Retinal pigment epithelial cell (primary cell): ENCODE measurements at regions not wholly inside any gene's neighbourhood (a gene's known extent, or its start where the extent isn't known, plus 50 kb on each side); places are given as distances from the start of the nearest gene placed in this dataset.

Experiments
- DNase-seq: peaks from one replicate; pipeline ENCODE4 v3.0.0-alpha.2; 2010; ENCODE audit warnings: low read depth
- H3K4me3 ChIP-seq: 2 replicates; pipeline ENCODE4 v1.5.1; 2011; ENCODE audit warnings: mild to moderate bottlenecking, low read length, control low read depth, moderate library complexity
- TF ChIP-seq, protein P1 (sequence below): conservative IDR thresholded peaks from 2 replicates; pipeline ENCODE4 v1.5.1; 2011; ENCODE audit warnings: low read depth, low read length, control low read depth, inconsistent platforms

DNA sequence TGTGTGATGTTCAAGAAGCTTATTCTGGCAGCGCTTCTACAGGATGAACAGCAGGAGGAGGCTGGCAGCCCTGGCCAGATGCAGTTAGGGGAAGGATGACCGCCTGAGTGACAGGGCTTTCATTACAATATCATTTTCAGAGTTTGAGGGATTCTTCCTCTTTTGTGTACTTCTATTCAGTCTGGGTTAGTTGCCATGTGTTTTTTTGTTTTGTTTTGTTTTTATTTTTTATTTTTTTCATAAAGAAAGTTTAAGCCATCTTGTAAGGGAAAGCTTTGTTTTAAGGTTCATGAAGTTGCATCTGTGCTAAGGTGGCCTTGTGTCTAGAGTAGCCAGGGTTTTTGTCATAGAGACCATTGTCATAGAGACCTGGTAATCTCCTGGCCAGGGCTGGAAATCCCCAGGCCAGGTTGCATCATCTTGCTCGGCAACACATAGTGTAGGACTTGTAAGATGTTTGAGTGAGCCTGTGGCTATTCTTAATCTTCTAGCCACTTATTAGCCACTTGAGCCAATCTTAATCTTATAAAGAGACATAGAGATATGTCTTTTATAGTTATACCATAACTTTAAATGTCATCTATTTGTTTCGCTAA lies 230.5 kb upstream of the TMEM229A start:
- DNase-seq, result peak; percentile 12
- TF ChIP-seq, protein P1, sequence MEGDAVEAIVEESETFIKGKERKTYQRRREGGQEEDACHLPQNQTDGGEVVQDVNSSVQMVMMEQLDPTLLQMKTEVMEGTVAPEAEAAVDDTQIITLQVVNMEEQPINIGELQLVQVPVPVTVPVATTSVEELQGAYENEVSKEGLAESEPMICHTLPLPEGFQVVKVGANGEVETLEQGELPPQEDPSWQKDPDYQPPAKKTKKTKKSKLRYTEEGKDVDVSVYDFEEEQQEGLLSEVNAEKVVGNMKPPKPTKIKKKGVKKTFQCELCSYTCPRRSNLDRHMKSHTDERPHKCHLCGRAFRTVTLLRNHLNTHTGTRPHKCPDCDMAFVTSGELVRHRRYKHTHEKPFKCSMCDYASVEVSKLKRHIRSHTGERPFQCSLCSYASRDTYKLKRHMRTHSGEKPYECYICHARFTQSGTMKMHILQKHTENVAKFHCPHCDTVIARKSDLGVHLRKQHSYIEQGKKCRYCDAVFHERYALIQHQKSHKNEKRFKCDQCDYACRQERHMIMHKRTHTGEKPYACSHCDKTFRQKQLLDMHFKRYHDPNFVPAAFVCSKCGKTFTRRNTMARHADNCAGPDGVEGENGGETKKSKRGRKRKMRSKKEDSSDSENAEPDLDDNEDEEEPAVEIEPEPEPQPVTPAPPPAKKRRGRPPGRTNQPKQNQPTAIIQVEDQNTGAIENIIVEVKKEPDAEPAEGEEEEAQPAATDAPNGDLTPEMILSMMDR, result no peak
- H3K4me3 ChIP-seq, result no peak overlapping the region

DNA sequence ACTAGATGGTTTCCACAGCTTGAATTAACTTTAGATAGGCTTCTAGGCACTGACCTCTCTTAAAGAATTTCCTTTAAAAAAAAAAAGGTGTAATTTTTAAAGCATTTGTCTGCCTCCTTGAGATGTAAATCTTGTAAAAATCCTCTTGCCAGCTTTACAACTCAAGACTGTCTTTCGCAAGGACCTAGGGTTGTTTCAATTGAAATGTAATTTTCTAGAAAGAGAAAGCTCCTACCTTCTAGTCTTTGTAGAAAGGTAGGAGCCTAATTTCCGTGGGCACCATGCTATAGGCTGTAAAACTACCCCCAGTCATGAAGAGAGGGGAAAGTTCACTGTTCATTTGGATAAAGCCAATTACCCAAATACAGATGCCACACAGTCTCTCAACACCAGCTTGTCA lies 228.8 kb upstream of the TMEM229A start:
- no peak overlapping the region for H3K4me3 ChIP-seq
- no peak for DNase-seq
- TF ChIP-seq, protein P1, result no peak

DNA sequence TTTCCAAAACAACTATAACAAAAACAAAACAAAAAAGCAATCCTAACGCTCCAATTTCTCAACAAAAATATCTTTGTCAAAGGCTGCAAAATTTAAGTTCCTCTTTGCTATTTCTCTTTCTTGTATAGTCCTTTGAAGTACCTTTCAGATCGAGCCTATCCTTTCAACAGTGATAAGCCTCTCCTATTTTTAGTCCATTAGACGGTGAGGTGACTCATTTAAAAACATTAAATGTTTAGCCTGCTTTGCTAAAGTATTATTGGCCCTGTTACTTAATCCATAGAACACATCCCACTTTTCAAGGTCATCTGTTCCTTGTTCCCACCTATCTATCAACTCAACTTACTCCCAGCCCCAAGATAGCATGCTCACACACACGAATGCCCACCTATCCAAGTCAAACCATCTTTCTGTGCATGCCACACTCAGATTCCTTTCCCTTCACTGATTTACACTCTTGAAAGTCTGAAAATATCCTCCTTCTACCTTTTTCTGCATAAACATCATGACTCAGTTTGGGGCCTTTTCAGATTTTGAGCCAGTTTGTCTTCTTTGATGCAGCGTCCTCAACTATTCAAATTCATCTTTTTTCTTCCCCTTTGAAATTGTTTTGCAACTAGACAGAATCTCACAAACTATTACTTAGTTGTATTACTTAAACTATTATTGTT lies 224.9 kb upstream of the TMEM229A start:
- H3K4me3 ChIP-seq, result no peak overlapping the region
- no peak for DNase-seq
- TF ChIP-seq, protein P1, result no peak

- DNase-seq, result no peak
- TF ChIP-seq, protein P1, result no peak
These were observed 222.3 kb upstream of the TMEM229A start for GRCh38 chr7:124255041-124255655.

GRCh38 chr7:124254396-124254795 lies 221.5 kb upstream of the TMEM229A start:
- TF ChIP-seq, protein P1, result no peak
- DNase-seq, result no peak
- H3K4me3 ChIP-seq, result no peak overlapping the region

More at GRCh38 chr7:124255041-124255655, 222.3 kb upstream of the TMEM229A start:
- no peak overlapping the region for H3K4me3 ChIP-seq

- TF ChIP-seq, protein P1, result no peak
- no peak overlapping the region for H3K4me3 ChIP-seq
- DNase-seq, result no peak
These were observed 218.8 kb upstream of the TMEM229A start for GRCh38 chr7:124251636-124252035.
